Astrocyte of the cerebellum (primary cell): ENCODE measurements at regions not wholly inside any gene's neighbourhood (a gene's known extent, or its start where the extent isn't known, plus 50 kb on each side); places are given as distances from the start of the nearest gene placed in this dataset.

Source experiments
- DNase-seq: peaks from one replicate; pipeline ENCODE4 v3.0.0-alpha.2; 2011; ENCODE audit warnings: low read depth
- H3K4me3 ChIP-seq: 2 replicates; pipeline ENCODE4 v1.5.1; 2011; ENCODE audit warnings: mild to moderate bottlenecking, low read depth, low read length, moderate library complexity
- in situ Hi-C: cut with HindIII; loops from 2 replicates; pipeline ENCODE4 v1.10.0; 2017; ENCODE audit warnings: low sequenced_read_pairs
- TF ChIP-seq, protein P1 (sequence below): IDR thresholded peaks from 2 replicates; pipeline ENCODE4 v1.5.1; 2012; ENCODE audit warnings: low read length, low read depth, moderate library complexity, mild to moderate bottlenecking; ENCODE audit errors: missing control alignments

DNA sequence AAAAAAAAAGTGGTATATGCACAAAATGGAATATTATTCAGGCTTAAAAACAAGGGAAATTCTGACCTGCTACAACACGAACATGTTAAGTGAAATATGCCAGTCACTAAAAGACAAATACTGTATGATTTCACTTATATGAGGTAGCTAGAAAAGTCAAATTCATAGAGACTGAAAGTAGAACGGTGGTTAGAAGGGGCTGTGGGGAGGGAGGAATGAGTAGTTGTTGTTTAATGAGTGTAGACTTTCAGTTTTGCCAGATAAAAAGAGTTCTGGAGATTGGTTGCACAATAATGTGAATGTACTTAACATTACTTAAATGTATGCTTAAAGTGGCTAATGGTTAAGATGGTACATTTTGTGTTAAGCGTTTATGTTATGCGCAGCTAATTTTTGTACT is 79.5 kb upstream of the IL12B start:
- H3K4me3 ChIP-seq: no peak overlapping the region
- in situ Hi-C loops: no loop called here
- TF ChIP-seq, protein P1, sequence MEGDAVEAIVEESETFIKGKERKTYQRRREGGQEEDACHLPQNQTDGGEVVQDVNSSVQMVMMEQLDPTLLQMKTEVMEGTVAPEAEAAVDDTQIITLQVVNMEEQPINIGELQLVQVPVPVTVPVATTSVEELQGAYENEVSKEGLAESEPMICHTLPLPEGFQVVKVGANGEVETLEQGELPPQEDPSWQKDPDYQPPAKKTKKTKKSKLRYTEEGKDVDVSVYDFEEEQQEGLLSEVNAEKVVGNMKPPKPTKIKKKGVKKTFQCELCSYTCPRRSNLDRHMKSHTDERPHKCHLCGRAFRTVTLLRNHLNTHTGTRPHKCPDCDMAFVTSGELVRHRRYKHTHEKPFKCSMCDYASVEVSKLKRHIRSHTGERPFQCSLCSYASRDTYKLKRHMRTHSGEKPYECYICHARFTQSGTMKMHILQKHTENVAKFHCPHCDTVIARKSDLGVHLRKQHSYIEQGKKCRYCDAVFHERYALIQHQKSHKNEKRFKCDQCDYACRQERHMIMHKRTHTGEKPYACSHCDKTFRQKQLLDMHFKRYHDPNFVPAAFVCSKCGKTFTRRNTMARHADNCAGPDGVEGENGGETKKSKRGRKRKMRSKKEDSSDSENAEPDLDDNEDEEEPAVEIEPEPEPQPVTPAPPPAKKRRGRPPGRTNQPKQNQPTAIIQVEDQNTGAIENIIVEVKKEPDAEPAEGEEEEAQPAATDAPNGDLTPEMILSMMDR: no peak
- no peak for DNase-seq

DNA sequence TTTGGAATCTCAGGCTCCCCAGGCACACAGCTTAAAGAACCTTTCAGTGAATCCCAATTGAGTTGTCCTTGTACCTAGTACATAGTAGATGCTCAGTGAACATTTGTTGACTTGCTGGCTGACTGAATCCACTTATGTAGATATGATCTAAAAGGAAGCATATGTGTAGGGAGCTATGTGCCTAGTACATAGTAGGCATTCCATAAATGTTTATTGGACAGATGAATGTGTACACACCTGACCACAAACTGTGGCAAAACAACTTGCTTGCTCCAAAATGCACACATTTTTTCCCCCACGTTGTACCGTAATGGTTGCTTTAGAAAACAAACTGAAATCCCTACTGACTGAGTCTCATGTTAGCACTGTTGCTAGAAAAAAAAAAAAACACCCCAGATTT is 80.2 kb upstream of the IL12B start:
- H3K4me3 ChIP-seq: no peak overlapping the region
- DNase-seq: no peak
- TF ChIP-seq, protein P1: no peak
- in situ Hi-C loops: no loop called here

DNA sequence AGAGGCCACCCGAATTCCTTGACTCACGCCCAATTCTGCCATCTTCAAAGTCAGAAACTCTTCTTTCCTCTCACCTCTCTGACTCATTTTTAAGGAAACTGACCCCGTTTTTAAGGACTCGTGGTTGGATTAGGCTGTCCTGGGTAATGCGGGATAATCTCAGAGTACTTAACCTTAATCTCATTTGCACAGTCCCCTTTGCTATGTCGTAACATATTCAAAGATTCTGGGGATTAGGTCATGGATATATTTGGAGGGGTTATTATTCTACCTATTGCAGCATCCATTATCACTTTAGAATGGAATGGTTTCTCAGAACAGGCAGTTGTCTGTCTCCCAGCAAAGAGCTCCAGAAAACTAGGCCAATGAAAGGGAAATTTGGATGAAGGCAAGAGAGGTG is 80.8 kb upstream of the IL12B start:
- TF ChIP-seq, protein P1: no peak
- H3K4me3 ChIP-seq: no peak overlapping the region
- in situ Hi-C loops: no loop called here
- no peak for DNase-seq

DNA sequence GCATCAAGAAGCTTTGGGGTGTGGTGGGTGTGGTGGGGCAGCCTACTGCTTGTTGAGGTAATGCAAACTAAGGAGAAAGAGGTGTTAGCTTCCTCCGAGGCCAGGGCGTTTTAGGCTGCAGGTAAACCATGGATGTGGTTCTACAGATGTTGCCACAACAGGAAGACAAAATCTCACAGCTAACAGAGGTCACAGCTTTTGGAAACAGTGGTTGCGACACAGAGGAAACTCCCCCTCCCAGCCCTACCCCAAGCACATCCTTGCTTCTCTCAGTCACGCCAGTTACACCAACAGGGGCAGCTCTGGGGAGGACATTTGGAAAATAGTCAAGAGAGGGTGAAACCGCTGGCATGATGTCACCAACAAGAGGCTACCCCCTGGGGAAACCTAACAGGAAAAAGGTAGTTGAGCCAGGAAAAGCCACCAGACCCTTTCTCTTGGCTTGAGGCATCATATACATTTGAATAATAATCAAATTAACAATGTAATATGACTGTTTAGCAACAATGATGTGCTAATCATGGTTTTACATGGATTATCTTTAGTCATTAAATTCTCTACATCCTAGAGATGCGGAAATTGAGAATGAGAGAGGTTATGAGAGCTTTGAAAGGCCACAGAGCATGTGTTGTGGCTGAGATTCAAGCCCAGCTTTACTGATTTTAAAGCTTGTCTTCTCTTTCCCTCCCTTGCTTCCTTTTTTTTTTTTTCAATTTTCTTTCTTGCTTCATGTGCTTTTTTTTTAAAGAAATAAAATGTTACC is 82.2 kb upstream of the IL12B start:
- no peak overlapping the region for H3K4me3 ChIP-seq
- no peak for DNase-seq
- TF ChIP-seq, protein P1: no peak
- in situ Hi-C loops: no loop called here

DNA sequence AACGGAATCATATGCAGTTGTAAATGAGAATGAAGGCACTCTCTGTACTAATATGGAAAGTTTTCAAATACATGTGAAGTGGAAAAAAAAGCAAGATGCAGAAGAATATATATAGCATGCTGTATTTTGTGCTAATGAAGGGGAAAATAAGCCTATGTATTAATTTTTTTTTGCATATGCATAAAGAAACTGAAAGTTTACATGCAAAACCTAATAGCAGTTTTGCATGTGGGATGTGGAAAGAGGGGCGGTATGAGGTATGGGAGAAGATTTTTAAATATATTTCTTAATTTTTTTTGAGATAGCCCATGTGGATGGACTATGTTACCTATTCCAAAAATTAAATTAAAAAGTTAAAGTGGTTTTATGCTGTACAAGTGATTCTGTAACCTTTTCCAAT is 83.7 kb upstream of the IL12B start:
- in situ Hi-C loops: no loop called here
- no peak overlapping the region for H3K4me3 ChIP-seq
- TF ChIP-seq, protein P1: no peak
- no peak for DNase-seq

DNA sequence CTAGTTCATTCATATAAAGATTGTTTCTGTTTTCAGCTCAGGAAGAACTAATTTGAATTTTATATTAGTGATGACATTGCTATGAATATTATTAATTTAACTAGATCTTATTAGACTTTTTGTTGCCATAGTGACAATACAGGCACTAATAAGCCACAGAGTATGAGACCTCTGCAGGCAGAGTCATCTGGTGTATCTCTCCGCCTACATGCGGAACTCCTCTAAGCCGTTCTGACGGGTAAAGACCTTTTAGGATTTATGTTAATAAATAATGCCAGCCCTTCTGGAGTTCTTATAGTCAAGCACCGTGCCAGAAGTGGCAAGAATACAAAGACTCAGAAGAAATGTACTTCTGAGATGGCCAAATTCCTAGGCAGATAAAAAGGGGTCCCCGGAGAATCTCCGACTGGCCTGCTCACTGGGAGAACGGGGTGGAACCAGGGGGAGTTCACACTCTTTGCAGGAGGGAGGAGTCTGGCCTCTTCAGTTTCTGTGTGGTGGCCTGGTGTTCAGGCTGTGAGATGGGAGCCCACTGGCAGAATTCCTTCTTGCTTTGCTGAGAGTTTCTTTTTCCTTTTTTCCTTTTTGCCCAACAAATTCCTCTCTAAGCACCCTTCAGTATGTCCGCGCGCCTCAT is 85.1 kb upstream of the IL12B start:
- H3K4me3 ChIP-seq: no peak overlapping the region
- in situ Hi-C loops: no loop called here
- DNase-seq: no peak
- TF ChIP-seq, protein P1: no peak
